ENCODE measurements at regions not wholly inside any gene's neighbourhood (a gene's known extent, or its start where the extent isn't known, plus 50 kb on each side); places are given as distances from the start of the nearest gene placed in this dataset.
"Not testable (repeated sequence)": the region's sequence is repeated elsewhere in the genome, so short reads cannot be mapped to it uniquely, and the experiment has no call there.

DNA sequence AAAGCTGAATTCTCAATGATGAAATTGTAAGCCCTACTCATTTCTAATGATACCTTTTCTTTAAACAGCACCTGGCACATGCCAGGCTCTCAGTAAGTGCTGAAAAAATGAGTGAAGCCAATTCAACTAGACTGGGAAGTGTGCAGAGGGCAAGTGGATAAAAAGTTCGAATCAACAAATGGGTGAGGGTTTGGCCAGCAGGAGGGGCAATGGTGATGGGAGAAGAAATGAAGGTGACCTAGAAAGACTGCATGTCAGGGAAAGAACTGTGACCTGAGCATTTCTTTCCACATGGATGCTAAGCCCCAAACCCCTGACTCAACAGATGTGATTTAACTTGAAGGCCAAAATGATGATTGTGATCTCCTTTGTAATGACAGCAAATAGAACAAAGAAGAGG, 54.6 kb downstream of the DKK1 start:
- peaks cover 1% of the 10 kb centered on the region for H3K9me3 Mint-ChIP-seq
- CTCF ChIA-PET, result no interaction called here
- no peak for DNase-seq
- no peak overlapping the region for H3K4me3 Mint-ChIP-seq
- H3K4me1 Mint-ChIP-seq, result no peaks in the 10 kb centered on the region
- no peaks in the 10 kb centered on the region for H3K36me3 Mint-ChIP-seq
- no peaks in the 10 kb centered on the region for H3K27me3 Mint-ChIP-seq
- no peak overlapping the region for H3K27ac Mint-ChIP-seq

DNA sequence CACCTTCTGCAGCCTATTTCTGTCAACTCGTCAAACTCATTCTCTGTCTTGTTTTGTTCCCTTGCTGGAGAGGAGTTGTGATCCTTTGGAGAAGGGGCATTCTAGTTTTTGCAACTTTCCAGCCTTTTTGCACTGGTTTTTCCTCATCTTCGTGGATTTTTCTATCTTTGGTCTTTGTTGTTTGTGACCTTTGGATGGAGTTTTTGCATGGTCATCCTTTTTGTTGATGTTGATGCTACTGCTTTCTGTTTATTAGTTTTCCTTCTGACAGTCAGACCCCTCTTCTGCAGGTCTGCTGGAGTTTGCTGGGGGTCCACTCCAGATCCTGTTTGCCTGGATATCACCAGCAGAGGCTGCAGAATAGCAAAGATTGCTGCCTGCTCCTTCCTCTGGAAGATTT, 60.1 kb downstream of the DKK1 start:
- H3K27ac Mint-ChIP-seq, DNase-seq, H3K4me1 Mint-ChIP-seq, H3K27me3 Mint-ChIP-seq, H3K9me3 Mint-ChIP-seq, H3K36me3 Mint-ChIP-seq, CTCF ChIA-PET, H3K4me3 Mint-ChIP-seq: not testable (repeated sequence)

DNA sequence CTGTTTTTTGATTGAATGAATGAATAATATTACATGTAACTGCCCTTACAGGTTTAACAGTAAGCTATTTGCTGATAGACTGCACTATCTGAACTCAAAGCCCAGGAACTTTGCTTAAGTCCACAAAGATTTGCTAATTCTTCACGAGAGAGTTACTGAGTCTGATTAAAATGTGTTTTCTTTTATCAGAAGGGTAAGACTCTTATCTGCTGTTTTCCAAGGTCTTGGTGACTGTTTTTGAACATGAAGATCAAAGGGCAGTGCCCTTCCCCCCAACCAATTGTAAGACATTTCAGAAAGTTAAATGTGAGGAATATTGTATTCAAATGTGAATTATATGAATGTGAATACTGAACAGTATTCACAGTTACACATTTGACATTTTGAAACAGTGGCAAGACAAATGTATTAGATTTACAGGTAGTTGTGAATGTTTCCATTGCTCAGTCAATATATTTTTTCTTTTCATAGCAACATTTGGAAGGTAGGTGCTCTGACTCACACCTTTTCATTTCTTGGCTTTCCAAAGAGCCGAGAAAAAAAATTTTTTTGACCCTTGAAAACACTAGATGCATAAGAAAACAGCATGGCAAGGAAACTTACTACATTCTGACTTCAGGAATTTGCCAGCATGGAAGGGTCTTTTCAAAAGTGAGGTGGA, 62.7 kb downstream of the DKK1 start:
- CTCF ChIA-PET, result no interaction called here
- H3K36me3 Mint-ChIP-seq, result no peaks in the 10 kb centered on the region
- H3K27me3 Mint-ChIP-seq, result no peaks in the 10 kb centered on the region
- no peak for DNase-seq
- no peak overlapping the region for H3K4me3 Mint-ChIP-seq
- no peaks in the 10 kb centered on the region for H3K4me1 Mint-ChIP-seq
- no peak overlapping the region for H3K27ac Mint-ChIP-seq
- no peaks in the 10 kb centered on the region for H3K9me3 Mint-ChIP-seq

DNA sequence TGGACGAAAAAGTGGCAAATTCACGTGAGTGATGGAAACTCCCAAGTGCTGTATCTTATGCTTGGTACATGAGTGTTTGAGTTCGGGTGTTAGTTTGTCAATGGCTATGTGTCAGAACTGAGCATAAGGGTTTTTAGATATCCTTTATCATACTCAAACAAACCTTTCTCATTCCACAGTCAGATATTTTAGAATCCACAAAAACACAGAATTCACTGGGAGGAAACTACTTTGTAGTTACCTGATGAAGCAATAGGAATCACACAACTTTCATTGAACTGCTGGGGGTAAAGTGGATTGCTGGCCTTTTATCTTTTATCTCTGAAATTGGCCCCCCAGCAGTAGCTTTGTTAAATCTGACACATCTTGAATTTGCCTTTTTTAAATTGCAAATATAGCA, 64.0 kb downstream of the DKK1 start:
- Mint-ChIP-seq H3K9me3 (no peaks in the 10 kb centered on the region), H3K4me1 (no peaks in the 10 kb centered on the region), H3K4me3 (no peak overlapping the region), H3K27me3 (no peaks in the 10 kb centered on the region), H3K36me3 (no peaks in the 10 kb centered on the region), H3K27ac (no peak overlapping the region)
- no peak for DNase-seq
- CTCF ChIA-PET, result no interaction called here

DNA sequence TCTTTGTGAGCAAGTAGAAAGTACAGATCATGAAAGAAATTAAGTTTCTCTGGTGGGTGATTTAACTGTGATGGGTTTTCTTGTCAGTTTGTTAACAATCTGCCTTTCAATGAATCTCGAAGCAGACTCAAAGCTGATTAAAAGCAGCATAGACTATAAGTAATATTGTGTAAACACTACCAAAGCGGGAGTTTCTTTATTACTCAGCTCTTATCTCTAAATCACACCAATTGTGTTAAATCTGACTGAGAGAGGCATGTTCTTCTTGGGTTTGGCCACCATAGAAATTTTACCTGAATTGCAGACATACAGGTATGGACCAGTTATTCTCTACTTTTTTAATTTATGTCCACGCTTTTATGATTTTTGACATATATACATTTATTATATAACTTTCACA, 65.2 kb downstream of the DKK1 start:
- no peaks in the 10 kb centered on the region for H3K36me3 Mint-ChIP-seq
- CTCF ChIA-PET, result interaction anchor here (0.6 kb wide), 1 partner anchor 73 kb away, joined by 3 read pairs; no protein-coding TSS in a partner anchor
- no peaks in the 10 kb centered on the region for H3K9me3 Mint-ChIP-seq
- no peak for DNase-seq
- H3K27ac Mint-ChIP-seq, result no peak overlapping the region
- no peaks in the 10 kb centered on the region for H3K27me3 Mint-ChIP-seq
- H3K4me3 Mint-ChIP-seq, result no peak overlapping the region
- H3K4me1 Mint-ChIP-seq, result no peaks in the 10 kb centered on the region

DNA sequence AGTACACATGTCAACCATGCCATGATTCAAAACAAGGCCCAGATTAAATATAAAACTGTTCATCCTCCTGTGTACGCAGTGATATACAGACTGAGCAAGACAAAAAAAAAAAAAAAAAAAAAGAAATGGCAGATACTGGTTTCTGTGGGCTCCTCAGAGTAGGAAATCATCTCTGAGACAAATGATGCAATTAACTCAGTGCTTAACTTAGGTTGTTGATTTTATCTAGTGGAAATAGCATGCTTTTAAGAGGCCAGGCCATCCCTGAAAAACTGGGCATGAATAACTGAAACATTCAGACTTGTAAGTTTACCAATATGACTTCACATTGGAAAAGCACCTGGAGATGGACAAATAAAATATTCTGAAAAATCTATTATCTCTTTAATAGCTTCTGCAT, 69.0 kb downstream of the DKK1 start:
- CTCF ChIA-PET, result no interaction called here
- Mint-ChIP-seq H3K36me3 (no peaks in the 10 kb centered on the region), H3K9me3 (peaks cover 1% of the 10 kb centered on the region), H3K27me3 (no peaks in the 10 kb centered on the region), H3K27ac (no peak overlapping the region), H3K4me1 (no peaks in the 10 kb centered on the region), H3K4me3 (no peak overlapping the region)
- no peak for DNase-seq

DNA sequence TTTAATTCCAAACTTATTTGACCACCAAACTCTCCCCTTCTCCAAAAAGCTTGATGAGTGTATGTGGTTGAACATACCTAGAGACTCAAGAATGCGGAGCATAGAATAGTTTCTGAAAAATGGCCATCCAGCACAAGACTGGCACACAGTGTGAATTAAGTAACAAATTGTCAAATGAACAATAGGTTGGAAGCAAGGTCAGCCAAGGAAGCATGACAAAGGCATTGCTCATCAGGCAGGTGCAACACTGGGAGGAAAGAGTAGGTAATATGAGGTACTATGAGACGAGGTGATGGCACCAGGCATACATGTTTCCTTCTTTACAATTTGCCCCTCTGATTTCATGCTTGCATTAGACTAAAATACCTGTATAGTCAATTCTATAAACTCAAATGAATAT, 73.7 kb downstream of the DKK1 start:
- Mint-ChIP-seq H3K4me3 (no peak overlapping the region), H3K9me3 (peaks cover 3% of the 10 kb centered on the region)

DNA sequence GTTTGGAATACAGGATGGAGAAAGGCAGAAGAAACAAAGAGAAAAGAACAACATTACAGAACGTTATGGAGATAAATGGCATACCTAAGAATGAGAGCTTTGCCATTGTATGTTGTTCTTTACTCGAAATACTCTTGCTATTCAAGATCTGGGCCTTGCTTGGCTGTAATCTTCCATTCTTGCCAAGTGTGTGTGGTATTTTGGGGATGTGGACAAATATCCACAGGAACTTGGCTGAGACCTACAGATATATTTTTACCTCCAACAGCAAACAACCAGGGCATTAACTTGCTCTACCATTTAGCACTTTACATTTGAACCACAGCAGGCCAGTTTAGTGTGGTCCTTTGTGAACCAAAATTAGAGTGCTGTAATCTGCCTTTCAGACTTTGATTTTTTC, 76.3 kb downstream of the DKK1 start:
- Mint-ChIP-seq H3K4me1 (no peaks in the 10 kb centered on the region), H3K36me3 (no peaks in the 10 kb centered on the region), H3K4me3 (no peak overlapping the region), H3K27ac (no peak overlapping the region), H3K27me3 (no peaks in the 10 kb centered on the region), H3K9me3 (peaks cover 3% of the 10 kb centered on the region)
- DNase-seq, result no peak
- CTCF ChIA-PET, result no interaction called here

More for the DNA sequence above, 73.7 kb downstream of the DKK1 start:
- Mint-ChIP-seq H3K27me3 (no peaks in the 10 kb centered on the region), H3K4me1 (no peaks in the 10 kb centered on the region), H3K36me3 (no peaks in the 10 kb centered on the region), H3K27ac (no peak overlapping the region)
- CTCF ChIA-PET, result no interaction called here
- DNase-seq, result no peak

DNA sequence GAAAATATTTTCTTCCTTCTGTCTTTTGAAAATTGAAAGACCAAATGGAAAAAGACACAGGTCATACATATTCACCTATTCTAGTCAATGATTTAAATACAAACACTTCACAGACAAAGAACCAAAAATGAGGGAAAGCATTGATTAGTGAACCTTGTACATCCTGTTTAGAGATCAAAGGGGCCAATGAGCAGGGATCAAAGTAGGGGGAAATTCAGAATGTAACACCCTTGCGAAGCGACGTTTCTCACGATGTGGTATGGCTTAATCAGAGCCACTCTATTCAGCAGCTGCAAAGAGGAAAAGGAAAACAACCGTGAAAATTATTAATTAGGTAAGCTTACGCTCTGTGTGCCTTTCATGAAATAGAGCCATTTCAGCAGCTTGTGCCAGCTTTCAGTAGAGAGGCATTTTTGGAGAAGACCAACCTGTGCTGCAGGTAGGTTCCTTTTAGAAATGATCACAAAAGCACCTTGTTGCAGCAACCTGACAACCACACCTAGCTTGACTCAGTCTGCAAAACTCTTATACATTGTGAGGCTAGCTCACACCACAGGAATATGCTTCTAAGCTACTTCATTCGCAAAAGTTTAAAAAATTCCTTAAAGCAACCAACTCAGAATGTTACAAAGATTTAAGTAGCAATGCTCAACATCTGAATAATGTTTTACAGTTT, 78.0 kb downstream of the DKK1 start:
- Mint-ChIP-seq H3K36me3 (no peaks in the 10 kb centered on the region), H3K27ac (no peak overlapping the region), H3K9me3 (peaks cover 3% of the 10 kb centered on the region), H3K4me3 (no peak overlapping the region), H3K27me3 (no peaks in the 10 kb centered on the region), H3K4me1 (no peaks in the 10 kb centered on the region)
- no peak for DNase-seq
- CTCF ChIA-PET, result no interaction called here

DNA sequence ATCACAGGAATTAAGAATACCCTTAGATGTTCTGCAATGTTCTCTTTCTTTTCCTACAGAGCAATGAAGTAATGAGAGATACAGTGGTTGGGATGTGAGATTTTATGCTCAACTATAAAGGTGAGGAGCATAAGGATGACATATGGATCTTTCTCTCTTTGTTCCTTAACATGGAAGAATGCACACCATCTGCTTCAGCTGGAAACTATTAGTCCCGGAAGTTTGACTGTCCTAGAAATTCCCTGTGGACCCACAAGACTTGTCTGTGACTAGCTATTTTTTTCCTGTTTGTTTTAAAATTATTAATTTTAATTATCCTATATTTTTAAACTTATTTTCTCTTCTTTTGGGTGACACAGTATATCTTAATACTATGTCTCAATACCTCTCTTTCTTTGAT, 80.2 kb downstream of the DKK1 start:
- no peaks in the 10 kb centered on the region for H3K36me3 Mint-ChIP-seq
- DNase-seq, result no peak
- CTCF ChIA-PET, result no interaction called here
- no peaks in the 10 kb centered on the region for H3K4me1 Mint-ChIP-seq
- H3K9me3 Mint-ChIP-seq, result peaks cover 2% of the 10 kb centered on the region
- H3K27ac Mint-ChIP-seq, result no peak overlapping the region
- no peak overlapping the region for H3K4me3 Mint-ChIP-seq
- H3K27me3 Mint-ChIP-seq, result no peaks in the 10 kb centered on the region

DNA sequence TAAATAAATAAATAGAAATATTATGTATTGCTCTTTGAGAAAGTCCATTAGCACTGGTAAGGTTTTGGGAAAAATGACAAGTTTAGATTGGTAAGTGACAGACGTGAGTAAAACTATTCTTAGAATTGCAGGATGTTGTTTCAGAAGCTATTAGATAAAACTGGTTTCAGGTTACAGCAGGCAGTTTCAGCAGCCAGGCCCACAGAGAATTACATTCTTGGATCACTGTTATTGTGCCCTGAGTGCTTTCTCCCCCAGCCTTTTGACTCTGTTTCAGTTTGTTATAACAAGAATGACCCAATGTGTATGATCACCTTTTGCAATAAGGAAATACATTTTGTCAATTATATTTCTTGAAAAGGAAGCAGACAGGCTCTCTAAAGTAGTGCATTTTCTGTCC, 86.5 kb downstream of the DKK1 start:
- CTCF ChIA-PET, result no interaction called here
- H3K4me1 Mint-ChIP-seq, result no peaks in the 10 kb centered on the region

DNA sequence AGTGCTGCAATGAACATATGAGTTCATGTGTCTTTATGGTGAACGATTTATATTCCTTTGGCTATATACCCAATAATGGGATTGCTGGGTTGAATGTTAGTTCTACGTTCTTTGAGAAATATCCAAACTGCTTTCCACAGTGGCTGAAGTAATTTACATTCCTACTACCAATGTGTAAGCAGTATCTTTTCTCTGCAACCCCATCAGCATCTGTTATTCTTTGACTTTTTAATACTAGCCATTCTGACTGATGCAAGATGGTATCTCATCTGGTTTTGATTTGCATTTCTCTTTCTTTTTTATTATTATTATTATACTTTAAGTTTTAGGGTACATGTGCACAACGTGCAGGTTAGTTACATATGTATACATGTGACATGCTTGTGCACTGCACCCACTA, 89.7 kb downstream of the DKK1 start:
- CTCF ChIA-PET, H3K27ac Mint-ChIP-seq, H3K27me3 Mint-ChIP-seq, DNase-seq, H3K4me1 Mint-ChIP-seq, H3K36me3 Mint-ChIP-seq, H3K4me3 Mint-ChIP-seq: not testable (repeated sequence)
- peaks cover 14% of the 10 kb centered on the region for H3K9me3 Mint-ChIP-seq

More for the DNA sequence above, 86.5 kb downstream of the DKK1 start:
- H3K27me3 Mint-ChIP-seq, result no peaks in the 10 kb centered on the region
- peaks cover 6% of the 10 kb centered on the region for H3K9me3 Mint-ChIP-seq
- H3K27ac Mint-ChIP-seq, result no peak overlapping the region
- no peaks in the 10 kb centered on the region for H3K36me3 Mint-ChIP-seq
- no peak overlapping the region for H3K4me3 Mint-ChIP-seq
- no peak for DNase-seq

DNA sequence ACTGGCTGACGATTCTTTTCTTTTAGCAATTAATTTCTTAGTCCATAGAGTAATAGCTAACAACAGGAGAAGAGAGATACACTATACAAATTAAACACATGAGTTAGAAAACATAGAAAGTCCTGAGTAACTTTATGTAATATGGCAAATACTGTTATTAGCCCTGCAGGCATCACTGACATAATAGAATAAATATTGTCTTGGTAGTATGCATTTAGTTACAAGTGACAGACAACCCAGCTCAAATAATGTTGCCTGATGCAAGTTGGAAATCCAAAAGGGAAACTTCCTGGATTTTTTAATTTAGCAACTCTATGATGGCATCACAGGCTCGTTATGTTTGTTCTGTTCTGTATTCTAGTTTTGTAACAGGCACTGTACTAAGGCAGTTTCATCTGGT, 95.1 kb downstream of the DKK1 start:
- Mint-ChIP-seq H3K27me3 (no peaks in the 10 kb centered on the region), H3K27ac (no peak overlapping the region)
- CTCF ChIA-PET, result no interaction called here

DNA sequence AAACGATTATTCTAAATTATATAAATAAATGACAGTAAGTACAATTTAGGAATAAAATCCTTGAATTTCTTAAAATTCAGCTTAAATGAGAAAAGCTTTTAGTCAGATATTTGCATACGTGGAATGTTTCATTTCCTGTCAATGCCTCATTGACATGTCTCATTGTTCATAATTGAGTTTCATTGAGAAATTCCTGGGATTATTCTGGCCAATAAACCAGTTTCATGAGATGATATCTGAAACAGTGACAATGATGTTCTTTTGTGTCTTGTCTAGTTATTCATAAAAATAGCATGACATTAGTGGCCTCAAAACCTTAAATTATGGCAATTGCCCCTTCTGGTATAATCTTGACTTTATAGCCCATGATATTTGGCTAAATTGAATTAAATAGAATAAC, 95.8 kb downstream of the DKK1 start:
- Mint-ChIP-seq H3K9me3 (peaks cover 8% of the 10 kb centered on the region), H3K4me3 (no peak overlapping the region), H3K27ac (no peak overlapping the region), H3K36me3 (no peaks in the 10 kb centered on the region), H3K27me3 (no peaks in the 10 kb centered on the region), H3K4me1 (no peaks in the 10 kb centered on the region)
- CTCF ChIA-PET, result no interaction called here
- DNase-seq, result no peak

More for the DNA sequence above, 95.1 kb downstream of the DKK1 start:
- Mint-ChIP-seq H3K4me1 (no peaks in the 10 kb centered on the region), H3K36me3 (no peaks in the 10 kb centered on the region), H3K4me3 (no peak overlapping the region), H3K9me3 (peaks cover 8% of the 10 kb centered on the region)
- DNase-seq, result no peak

DNA sequence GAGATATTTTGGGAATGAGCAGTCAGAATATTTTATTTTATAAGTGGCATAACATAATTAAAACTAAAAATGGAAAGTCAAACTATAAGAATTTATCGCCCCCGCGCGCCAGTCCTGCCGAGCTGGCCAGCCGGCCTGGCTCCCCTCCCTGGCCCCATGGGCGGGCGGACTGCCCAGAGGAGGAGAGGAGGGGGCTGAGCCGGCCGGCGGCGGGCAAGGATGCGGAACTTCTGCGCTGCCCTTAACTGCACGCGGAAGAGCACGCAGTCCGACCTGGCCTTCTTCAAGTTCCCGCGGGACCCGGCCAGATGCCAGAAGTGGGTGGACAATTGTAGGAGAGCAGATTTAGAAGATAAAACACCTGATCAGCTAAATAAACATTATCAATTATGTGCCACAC, 96.8 kb downstream of the DKK1 start:
- Mint-ChIP-seq H3K9me3 (peaks cover 8% of the 10 kb centered on the region), H3K27me3 (no peaks in the 10 kb centered on the region), H3K4me3 (no peak overlapping the region), H3K27ac (no peak overlapping the region), H3K4me1 (no peaks in the 10 kb centered on the region), H3K36me3 (no peaks in the 10 kb centered on the region)
- no peak for DNase-seq
- CTCF ChIA-PET, result no interaction called here
